Adrenal gland (tissue), 9 donors: ENCODE measurements at regions not wholly inside any gene's neighbourhood (a gene's known extent, or its start where the extent isn't known, plus 50 kb on each side); places are given as distances from the start of the nearest gene placed in this dataset.
"Not testable (repeated sequence)": the region's sequence is repeated elsewhere in the genome, so short reads cannot be mapped to it uniquely, and the experiment has no call there.

Experiments
- DNase-seq, 7 donors: peaks; one replicate each; pipeline ENCODE4 v3.0.0-alpha.2; 2019 to 2020
- H3K27ac ChIP-seq, 5 donors: fragments of 200-600 bp; sonication (generic) in 4 of 5; 1 replicate in 3 of 5; 2 replicates in 2 of 5; pipeline versions ENCODE4 v1.5.1 to v1.8.0; 2016 to 2020; ENCODE audit warnings: mild to moderate bottlenecking in 1 of 5
- H3K27me3 ChIP-seq: fragments of 200-600 bp; 2 replicates; pipeline ENCODE4 v1.8.0; 2021
- H3K36me3 ChIP-seq, 2 donors: fragments of 200-600 bp; replicated peaks in 1 of 2; 1 replicate in 1 of 2; 2 replicates in 1 of 2; pipeline versions ENCODE4 v1.5.1 to v1.8.0; 2018 to 2022
- H3K4me1 ChIP-seq, 2 donors: fragments of 200-600 bp; replicated peaks in 1 of 2; 1 replicate in 1 of 2; 2 replicates in 1 of 2; pipeline versions ENCODE4 v1.5.1 to v1.8.0; 2018 to 2021
- H3K4me3 ChIP-seq, 4 donors: fragments of 200-600 bp; sonication (generic) in 3 of 4; one replicate each; pipeline ENCODE4 v1.5.1; 2016 to 2018
- H3K9me3 ChIP-seq, 3 donors: fragments of 200-600 bp; sonication (generic) in 1 of 3; replicated peaks in 1 of 3; 1 replicate in 2 of 3; 2 replicates in 1 of 3; pipeline versions ENCODE4 v1.5.1 to v1.8.0; 2016 to 2021
- POLR2A ChIP-seq, 2 donors: fragments of 450-650 bp; IDR thresholded peaks; one replicate each; pipeline ENCODE4 v1.6.1; 2017; ENCODE audit warnings: antibody characterized with exemption in 2 of 2, mild to moderate bottlenecking in 2 of 2, moderate library complexity in 1 of 2
- WGBS, 4 donors: extraction: QIAGEN DNeasy Blood & Tissue Kit in 2 of 4; methylation state at CpG; one replicate each; pipeline versions ENCODE4 v1.1.5 to v1.1.7; 2013 to 2017; 5-methylcytosine and 5-hydroxymethylcytosine counted together
- intact Hi-C, 2 donors: fragments of 100-400 bp; cut with DNase I; formaldehyde crosslinking; loops; one replicate each; pipeline versions ENCODE4 v1.14.1 to v1.15.0; 2022 to 2023
- TF ChIP-seq, protein P1 (sequence below), 6 experiments: fragments of 450-650 bp in 4 of 6; fragments of 200-600 bp in 2 of 6; sonication (generic) in 1 of 6; IDR thresholded peaks; 1 replicate in 5 of 6; 2 replicates in 1 of 6; pipeline versions ENCODE4 v1.5.1 to v1.8.0; 2016 to 2021; ENCODE audit warnings: antibody characterized with exemption in 6 of 6, mild to moderate bottlenecking in 2 of 6, moderate library complexity in 1 of 6
- donor health status: healthy with polysubstance abuse.
- donor health status: Bipolar disorder and iron deficiency.
- donor health status: DM: yes; HTN: yes; CAD: no.
- donor health status: DM: no; HTN: no; CAD: no.
- donor health status: DM: no; HTN: no; CAD: no.

DNA sequence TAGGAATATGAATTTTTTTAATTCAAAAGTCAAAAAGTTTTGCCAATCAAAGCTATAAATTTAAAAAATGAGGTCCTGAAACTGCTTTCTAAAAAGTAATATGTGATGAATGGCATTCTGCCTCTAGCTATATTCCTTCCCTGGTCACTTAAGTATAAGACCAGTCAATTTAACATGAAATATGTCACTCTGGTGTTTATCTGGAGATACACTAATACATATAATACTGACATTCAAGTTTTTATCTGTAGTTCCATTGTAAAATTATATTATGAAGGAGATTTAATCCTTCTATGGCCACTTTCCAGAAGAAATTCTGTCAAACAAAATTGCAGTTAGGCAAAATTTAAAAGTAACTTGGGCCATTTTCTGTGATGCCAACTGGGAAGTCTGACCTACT is 236.8 kb downstream of the CNTN3 start:
- intact Hi-C loops = no loop called here
- H3K36me3 ChIP-seq = no peaks in the 10 kb centered on the region
- H3K27ac ChIP-seq = no peak overlapping the region
- no peak overlapping the region for H3K4me3 ChIP-seq
- H3K27me3 ChIP-seq = no peaks in the 10 kb centered on the region
- TF ChIP-seq, protein P1, sequence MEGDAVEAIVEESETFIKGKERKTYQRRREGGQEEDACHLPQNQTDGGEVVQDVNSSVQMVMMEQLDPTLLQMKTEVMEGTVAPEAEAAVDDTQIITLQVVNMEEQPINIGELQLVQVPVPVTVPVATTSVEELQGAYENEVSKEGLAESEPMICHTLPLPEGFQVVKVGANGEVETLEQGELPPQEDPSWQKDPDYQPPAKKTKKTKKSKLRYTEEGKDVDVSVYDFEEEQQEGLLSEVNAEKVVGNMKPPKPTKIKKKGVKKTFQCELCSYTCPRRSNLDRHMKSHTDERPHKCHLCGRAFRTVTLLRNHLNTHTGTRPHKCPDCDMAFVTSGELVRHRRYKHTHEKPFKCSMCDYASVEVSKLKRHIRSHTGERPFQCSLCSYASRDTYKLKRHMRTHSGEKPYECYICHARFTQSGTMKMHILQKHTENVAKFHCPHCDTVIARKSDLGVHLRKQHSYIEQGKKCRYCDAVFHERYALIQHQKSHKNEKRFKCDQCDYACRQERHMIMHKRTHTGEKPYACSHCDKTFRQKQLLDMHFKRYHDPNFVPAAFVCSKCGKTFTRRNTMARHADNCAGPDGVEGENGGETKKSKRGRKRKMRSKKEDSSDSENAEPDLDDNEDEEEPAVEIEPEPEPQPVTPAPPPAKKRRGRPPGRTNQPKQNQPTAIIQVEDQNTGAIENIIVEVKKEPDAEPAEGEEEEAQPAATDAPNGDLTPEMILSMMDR (IDR thresholded peaks at IDR 0.05) = no peak
- TF ChIP-seq POLR2A (IDR thresholded peaks at IDR 0.05) = no peak
- no peaks in the 10 kb centered on the region for H3K4me1 ChIP-seq
- DNase-seq = no peak
- H3K9me3 ChIP-seq = no peaks in the 10 kb centered on the region

DNA sequence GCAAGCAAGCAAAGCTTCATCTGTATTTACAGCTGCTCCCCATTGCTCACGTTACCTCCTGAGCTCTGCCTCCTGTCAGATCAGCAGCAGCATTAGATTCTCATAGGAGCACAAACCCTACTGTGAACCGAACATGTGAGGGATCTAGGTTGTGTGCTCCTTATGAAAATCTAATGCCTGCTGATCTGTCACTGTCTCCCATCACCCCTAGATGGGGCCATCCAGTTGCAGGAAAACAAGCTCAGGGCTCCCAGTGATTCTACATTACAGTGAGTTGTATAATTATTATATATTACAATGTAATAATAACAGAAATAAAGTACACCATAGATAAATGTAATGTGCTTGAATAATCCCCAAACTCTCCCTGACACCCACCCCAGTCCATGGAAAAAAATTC is 238.1 kb downstream of the CNTN3 start:
- intact Hi-C loops, H3K4me3 ChIP-seq, H3K36me3 ChIP-seq, H3K27me3 ChIP-seq, H3K27ac ChIP-seq, H3K9me3 ChIP-seq, DNase-seq, H3K4me1 ChIP-seq: not testable (repeated sequence)
- WGBS, 4 donors = 66 to 82% (median 81%) methylated on average over 2 of the region's 2 CpGs

DNA sequence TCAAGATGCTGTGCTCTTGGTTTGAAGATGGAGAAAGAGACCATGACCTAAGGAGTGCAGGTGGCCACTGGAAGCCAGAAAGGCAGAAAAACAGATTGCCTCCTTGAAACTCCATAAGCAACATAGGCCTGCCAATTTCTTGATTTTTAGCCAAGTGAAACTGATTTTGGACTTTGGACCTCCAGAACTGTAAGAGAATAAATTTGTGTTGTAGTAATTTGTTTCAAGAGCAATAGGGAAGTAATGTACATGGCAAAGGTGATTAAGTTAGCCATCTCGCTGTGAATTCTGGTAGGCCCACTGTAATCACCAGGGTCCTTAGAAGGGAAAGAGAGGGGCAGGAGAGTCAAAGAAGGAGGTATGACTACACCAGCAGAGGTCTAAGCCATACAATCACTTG is 238.8 kb downstream of the CNTN3 start:
- WGBS, 4 donors = 83 to 97% (median 96%) methylated on average over 1 of the region's 1 CpG
- Histone ChIP-seq H3K4me3 (no peak overlapping the region), H3K4me1 (no peaks in the 10 kb centered on the region), H3K27ac (no peak overlapping the region), H3K27me3 (no peaks in the 10 kb centered on the region), H3K9me3 (no peaks in the 10 kb centered on the region), H3K36me3 (no peaks in the 10 kb centered on the region)
- no peak for DNase-seq
- TF ChIP-seq, protein P1 (IDR thresholded peaks at IDR 0.05) = no peak
- TF ChIP-seq POLR2A (IDR thresholded peaks at IDR 0.05) = no peak
- intact Hi-C loops = no loop called here

DNA sequence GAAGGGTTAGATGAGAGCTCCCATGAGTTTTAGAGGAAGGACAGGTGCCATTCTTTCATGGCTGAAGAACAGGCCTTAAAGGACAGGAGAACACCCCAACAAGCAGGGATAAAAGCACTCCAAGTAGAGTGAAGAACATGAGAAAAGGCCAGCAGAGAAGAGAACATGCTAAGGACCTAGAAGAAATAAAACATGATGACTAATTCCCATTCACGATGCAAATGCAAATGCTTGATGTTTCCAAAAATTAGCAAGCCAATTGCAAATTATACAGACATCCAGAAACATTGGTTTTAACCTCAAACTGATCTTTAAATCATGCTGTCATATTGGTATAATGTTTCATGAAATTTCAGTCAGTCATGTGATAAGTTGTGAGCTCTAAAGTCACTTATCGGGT is 241.7 kb downstream of the CNTN3 start:
- Histone ChIP-seq H3K4me1 (no peaks in the 10 kb centered on the region), H3K27ac (no peak overlapping the region), H3K27me3 (no peaks in the 10 kb centered on the region), H3K4me3 (no peak overlapping the region), H3K9me3 (no peaks in the 10 kb centered on the region), H3K36me3 (no peaks in the 10 kb centered on the region)
- intact Hi-C loops = no loop called here
- TF ChIP-seq POLR2A (IDR thresholded peaks at IDR 0.05) = no peak
- TF ChIP-seq, protein P1 (IDR thresholded peaks at IDR 0.05) = no peak
- DNase-seq = no peak
- WGBS, 4 donors = 81 to 93% (median 88%) methylated on average over 2 of the region's 2 CpGs

DNA sequence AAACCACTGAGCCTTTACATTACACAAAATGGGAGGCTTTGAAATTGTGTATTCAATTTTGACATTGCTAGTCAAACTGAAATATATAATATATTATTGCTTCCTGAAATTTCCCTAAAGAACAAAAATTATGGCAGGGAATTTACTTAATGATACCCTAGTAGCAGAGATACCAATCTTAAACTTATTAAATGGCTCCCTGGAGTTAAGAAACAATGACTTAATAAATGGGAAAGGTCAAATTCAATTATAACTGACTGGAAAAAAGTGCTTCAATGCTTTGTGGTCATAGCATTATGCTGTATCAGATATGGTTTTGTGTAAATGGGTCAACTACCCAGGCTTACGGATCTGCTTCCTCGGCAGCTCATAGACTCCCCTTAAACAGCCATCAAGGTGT is 244.1 kb downstream of the CNTN3 start:
- Histone ChIP-seq H3K4me1 (no peaks in the 10 kb centered on the region), H3K27me3 (no peaks in the 10 kb centered on the region), H3K9me3 (no peaks in the 10 kb centered on the region), H3K4me3 (no peak overlapping the region), H3K27ac (no peak overlapping the region), H3K36me3 (no peaks in the 10 kb centered on the region)
- TF ChIP-seq POLR2A (IDR thresholded peaks at IDR 0.05) = no peak
- TF ChIP-seq, protein P1 (IDR thresholded peaks at IDR 0.05) = no peak
- no peak for DNase-seq
- 71 to 98% (median 84%) methylated on average over 2 of the region's 2 CpGs for WGBS, 4 donors
- intact Hi-C loops = no loop called here
